ENCODE measurements at regions not wholly inside any gene's neighbourhood (a gene's known extent, or its start where the extent isn't known, plus 50 kb on each side); places are given as distances from the start of the nearest gene placed in this dataset.

GRCh38 chr13:81795710-81796109, 1454.8 kb upstream of the SPRY2 start:
- TF ChIP-seq, protein P1, sequence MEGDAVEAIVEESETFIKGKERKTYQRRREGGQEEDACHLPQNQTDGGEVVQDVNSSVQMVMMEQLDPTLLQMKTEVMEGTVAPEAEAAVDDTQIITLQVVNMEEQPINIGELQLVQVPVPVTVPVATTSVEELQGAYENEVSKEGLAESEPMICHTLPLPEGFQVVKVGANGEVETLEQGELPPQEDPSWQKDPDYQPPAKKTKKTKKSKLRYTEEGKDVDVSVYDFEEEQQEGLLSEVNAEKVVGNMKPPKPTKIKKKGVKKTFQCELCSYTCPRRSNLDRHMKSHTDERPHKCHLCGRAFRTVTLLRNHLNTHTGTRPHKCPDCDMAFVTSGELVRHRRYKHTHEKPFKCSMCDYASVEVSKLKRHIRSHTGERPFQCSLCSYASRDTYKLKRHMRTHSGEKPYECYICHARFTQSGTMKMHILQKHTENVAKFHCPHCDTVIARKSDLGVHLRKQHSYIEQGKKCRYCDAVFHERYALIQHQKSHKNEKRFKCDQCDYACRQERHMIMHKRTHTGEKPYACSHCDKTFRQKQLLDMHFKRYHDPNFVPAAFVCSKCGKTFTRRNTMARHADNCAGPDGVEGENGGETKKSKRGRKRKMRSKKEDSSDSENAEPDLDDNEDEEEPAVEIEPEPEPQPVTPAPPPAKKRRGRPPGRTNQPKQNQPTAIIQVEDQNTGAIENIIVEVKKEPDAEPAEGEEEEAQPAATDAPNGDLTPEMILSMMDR (IDR thresholded peaks at IDR 0.05; ENCODE audit: extremely low read depth in 1 of 2, insufficient read depth in 1 of 2, low read depth in 1 of 2, low read length in 2 of 2), result no peak
- no peak for TF ChIP-seq EZH2 (IDR thresholded peaks at IDR 0.05; ENCODE audit: borderline replicate concordance, low read depth, low read length, severe bottlenecking)
- no peak for TF ChIP-seq POLR2A (IDR thresholded peaks at IDR 0.05; ENCODE audit: low read depth, low read length)

Data from endothelial cell of umbilical vein (primary cell).